RWPE1 (cell line): ENCODE measurements at regions not wholly inside any gene's neighbourhood (a gene's known extent, or its start where the extent isn't known, plus 50 kb on each side); places are given as distances from the start of the nearest gene placed in this dataset.

Source experiments
- CTCF ChIA-PET: fragments of 350-600 bp; sonication (Branson Sonifier 250); formaldehyde crosslinking; extraction: SDS; loops from one replicate; lab custom pipeline; 2021; lab: Yijun Ruan, JAX
- POLR2A ChIA-PET: fragments of 400-600 bp; formaldehyde crosslinking; extraction: SDS; loops from one replicate; lab custom pipeline; 2020; ENCODE audit warnings: antibody characterized with exemption; ENCODE audit not compliant: low non-redundant PET; lab: Yijun Ruan, JAX
- DNase-seq: peaks from one replicate; pipeline ENCODE4 v3.0.0; 2012; ENCODE audit warnings: low spot score
- H3K27ac ChIP-seq: fragments of 450-650 bp; 2 replicates; pipeline ENCODE4 v1.5.1; 2017
- TF ChIP-seq, protein P1 (sequence below): fragments of 450-650 bp; conservative IDR thresholded peaks from 2 replicates; pipeline ENCODE4 v1.5.1; 2017; ENCODE audit warnings: low read depth, mild to moderate bottlenecking

DNA sequence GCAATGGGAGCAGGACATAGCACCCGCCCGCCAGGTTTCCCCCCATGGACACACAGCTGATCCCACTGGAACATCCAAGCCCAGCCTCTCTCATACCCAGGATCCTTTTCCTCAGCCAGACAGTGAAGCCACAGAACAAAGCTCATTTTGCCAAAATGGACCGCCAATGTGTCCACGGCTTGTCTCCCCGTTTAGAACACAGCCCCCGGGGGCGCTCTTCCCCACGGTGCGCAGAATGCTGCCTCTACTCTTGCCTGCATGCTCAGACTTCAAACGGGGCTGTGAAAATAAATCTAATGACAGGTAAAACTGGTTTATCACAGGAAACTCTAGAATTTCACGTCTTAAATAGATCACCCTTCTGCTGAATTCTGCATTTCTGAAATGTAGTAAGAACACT lies 548.5 kb upstream of the ID2 start:
- POLR2A ChIA-PET: no interaction called here
- no peak for DNase-seq
- CTCF ChIA-PET: no interaction called here
- no peak overlapping the region for H3K27ac ChIP-seq
- TF ChIP-seq, protein P1, sequence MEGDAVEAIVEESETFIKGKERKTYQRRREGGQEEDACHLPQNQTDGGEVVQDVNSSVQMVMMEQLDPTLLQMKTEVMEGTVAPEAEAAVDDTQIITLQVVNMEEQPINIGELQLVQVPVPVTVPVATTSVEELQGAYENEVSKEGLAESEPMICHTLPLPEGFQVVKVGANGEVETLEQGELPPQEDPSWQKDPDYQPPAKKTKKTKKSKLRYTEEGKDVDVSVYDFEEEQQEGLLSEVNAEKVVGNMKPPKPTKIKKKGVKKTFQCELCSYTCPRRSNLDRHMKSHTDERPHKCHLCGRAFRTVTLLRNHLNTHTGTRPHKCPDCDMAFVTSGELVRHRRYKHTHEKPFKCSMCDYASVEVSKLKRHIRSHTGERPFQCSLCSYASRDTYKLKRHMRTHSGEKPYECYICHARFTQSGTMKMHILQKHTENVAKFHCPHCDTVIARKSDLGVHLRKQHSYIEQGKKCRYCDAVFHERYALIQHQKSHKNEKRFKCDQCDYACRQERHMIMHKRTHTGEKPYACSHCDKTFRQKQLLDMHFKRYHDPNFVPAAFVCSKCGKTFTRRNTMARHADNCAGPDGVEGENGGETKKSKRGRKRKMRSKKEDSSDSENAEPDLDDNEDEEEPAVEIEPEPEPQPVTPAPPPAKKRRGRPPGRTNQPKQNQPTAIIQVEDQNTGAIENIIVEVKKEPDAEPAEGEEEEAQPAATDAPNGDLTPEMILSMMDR: no peak

DNA sequence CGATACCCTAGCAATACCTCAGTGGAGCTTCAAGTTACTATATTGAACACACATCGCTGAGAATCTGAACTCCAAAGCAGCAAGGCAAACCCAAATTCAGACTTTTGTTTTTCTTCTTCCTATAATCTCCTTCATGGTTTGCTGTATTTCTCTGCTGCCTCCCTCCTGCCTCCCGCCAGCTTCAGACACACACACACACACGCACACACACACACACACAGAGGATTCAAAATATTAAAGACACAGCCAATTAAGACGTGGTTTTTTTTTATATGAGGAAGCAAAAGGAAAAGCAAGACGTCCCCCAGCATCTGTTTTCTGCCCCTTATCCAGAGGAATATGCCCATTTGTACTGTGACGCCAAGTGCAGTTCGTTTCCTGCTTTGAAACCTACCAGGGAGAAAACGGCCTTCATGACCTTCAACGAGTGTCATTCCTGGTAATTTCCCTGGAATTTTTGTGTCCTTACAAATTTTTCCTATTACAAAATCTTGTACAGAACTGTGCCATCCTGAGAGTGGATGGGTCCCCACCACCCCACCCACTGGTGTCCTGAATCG lies 547.9 kb upstream of the ID2 start:
- ChIA-PET POLR2A (interaction anchor here (0.6 kb wide), 1 partner anchor 147 kb away, joined by 3 read pairs; no protein-coding TSS in a partner anchor), CTCF (interaction anchor here (0.5 kb wide), 1 partner anchor 145 kb away, joined by 4 read pairs; no protein-coding TSS in a partner anchor)
- TF ChIP-seq, protein P1: no peak
- H3K27ac ChIP-seq: no peak overlapping the region
- no peak for DNase-seq

DNA sequence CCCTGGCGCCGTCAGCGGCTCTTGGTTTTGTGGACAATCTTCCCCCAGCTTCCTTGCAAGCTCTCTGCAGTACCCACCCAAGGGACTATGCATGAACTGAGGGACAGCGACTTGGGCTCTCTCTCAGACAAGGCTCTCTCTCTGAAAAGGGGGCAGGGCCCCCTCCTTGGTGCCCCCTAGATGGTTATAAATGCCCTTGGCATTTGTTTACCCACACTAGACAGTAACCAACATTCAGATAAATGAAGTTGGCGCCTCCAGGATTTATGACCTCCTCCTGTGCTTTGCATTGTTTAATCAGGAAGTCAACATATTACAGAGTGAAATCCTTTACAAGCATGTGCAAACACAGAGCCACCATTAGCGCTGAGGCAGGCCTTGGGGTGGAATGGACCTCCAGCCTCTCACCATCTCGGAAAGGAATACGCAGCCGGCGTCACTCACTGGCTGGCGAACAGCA lies 547.4 kb upstream of the ID2 start:
- DNase-seq: no peak
- ChIA-PET POLR2A (no interaction called here), CTCF (interaction anchor here (0.5 kb wide), 1 partner anchor 144 kb away, joined by 4 read pairs; no protein-coding TSS in a partner anchor)
- H3K27ac ChIP-seq: no peak overlapping the region
- TF ChIP-seq, protein P1: no peak

DNA sequence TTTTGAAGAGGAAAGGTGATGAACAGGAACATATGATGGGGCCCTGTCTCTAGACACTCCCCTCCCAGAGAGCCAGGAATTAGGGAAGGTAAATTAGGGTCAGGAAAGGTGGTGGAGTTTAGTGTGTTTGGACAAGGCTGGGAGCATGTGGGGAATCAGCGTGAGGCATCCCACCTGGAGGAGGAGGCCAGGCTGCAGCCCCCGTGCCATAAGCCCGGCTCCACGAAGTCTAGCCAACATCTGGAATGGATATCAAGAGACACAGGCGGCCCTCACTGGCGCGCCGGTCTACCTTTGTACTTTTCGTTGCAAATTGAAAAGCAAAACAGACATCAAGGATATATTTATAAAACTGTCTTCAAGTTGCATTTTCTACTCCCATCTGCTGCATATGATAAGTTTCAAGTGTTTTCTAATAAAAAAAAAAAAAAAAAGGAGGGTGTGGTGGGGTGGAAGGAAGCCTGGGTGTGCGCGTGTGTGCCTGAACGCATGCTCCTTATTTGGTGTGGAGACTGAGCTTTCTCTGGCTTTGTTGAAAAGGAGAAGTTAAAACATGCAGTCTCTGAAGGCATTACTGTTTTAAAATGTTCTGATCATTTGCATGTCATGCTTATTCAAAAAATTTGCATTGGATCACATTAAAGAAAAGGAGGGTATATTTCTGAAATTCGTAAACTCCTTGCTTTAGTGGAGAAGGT lies 546.7 kb upstream of the ID2 start:
- H3K27ac ChIP-seq: no peak overlapping the region
- no peak for DNase-seq
- ChIA-PET POLR2A (no interaction called here), CTCF (no interaction called here)
- TF ChIP-seq, protein P1: no peak

DNA sequence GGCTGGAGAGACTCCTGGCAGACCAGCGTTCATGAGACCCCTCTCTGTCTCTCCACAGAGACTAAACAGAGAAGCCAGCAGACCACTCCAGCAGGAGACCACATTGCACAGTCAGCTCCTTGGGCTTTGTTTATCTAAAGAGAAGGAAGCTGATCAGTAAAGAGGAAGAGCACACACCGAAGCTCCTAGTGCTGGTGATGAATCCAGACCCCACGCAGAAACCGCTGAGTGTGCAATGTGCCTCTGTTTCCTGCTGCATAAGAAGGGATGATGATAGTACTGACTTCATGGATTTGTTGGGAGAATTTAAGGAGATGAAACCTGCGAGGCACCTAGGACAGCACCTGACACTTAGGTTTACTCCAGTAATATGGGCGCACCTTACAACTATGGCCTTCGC lies 544.1 kb upstream of the ID2 start:
- ChIA-PET CTCF (no interaction called here), POLR2A (no interaction called here)
- no peak for DNase-seq
- no peak overlapping the region for H3K27ac ChIP-seq
- TF ChIP-seq, protein P1: no peak

DNA sequence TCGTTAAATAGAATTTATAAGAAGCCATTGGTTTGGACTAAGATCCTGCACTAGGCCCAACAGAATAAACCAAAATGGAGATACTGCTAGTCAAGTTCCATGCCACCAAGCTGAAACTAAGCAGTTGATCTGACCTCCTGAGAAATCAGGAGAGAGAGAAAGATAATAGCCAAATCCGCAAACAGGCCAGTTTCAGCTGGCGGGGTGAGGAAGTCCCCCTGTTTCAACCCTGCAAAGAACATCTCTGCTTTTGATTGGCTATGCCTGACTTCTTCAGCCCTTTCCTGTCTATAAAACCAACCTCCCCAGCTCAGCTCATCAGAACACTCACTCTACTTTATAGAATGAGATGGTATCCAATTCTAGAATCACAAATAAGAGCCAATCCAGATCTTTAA lies 543.3 kb upstream of the ID2 start:
- ChIA-PET CTCF (no interaction called here), POLR2A (no interaction called here)
- no peak for DNase-seq
- TF ChIP-seq, protein P1: no peak
- H3K27ac ChIP-seq: no peak overlapping the region
